AG04450 (cell line): ENCODE measurements at regions not wholly inside any gene's neighbourhood (a gene's known extent, or its start where the extent isn't known, plus 50 kb on each side); places are given as distances from the start of the nearest gene placed in this dataset.

Experiments
- CTCF ChIA-PET: fragments of 300-600, 350-600 bp; formaldehyde crosslinking; extraction: SDS; loops from one replicate; lab custom pipeline; 2022; ENCODE audit warnings: antibody characterized with exemption, inconsistent platforms; lab: Charles Lee
- POLR2A ChIA-PET: fragments of 350-600 bp; formaldehyde crosslinking; extraction: SDS; loops from one replicate; lab custom pipeline; 2021; ENCODE audit warnings: antibody characterized with exemption, inconsistent platforms; lab: Yijun Ruan, JAX
- DNase-seq: peaks from one replicate; pipeline ENCODE4 v3.0.0-alpha.2; 2011; ENCODE audit warnings: low read depth, low spot score
- H3K27ac ChIP-seq: one replicate; pipeline ENCODE4 v1.5.1; 2012; ENCODE audit warnings: low read depth, low read length, control low read depth
- H3K27me3 ChIP-seq: one replicate; pipeline ENCODE4 v1.6.0; 2012; ENCODE audit warnings: low read length; ENCODE audit not compliant: control insufficient read depth, insufficient read depth
- H3K4me3 ChIP-seq: 2 replicates; pipeline ENCODE4 v1.5.1; 2011; ENCODE audit warnings: mild to moderate bottlenecking, low read depth, low read length, control low read depth
- H3K9me3 ChIP-seq: 2 replicates; pipeline ENCODE4 v1.5.1; 2012; ENCODE audit warnings: low read length; ENCODE audit not compliant: control insufficient read depth, insufficient read depth
- CTCF ChIP-seq: IDR thresholded peaks from 2 replicates; pipeline ENCODE4 v1.5.1; 2011; ENCODE audit warnings: low read depth, low read length, control low read depth, inconsistent platforms

GRCh38 chr20:4534315-4534714 is 151.9 kb upstream of the PRNP start:
- H3K27ac ChIP-seq, result no peak overlapping the region
- no peak for TF ChIP-seq CTCF
- CTCF ChIA-PET, result no interaction called here
- no peak overlapping the region for H3K4me3 ChIP-seq
- H3K27me3 ChIP-seq, result no peaks in the 10 kb centered on the region
- DNase-seq, result no peak
- POLR2A ChIA-PET, result no interaction called here
- H3K9me3 ChIP-seq, result no peaks in the 10 kb centered on the region

GRCh38 chr20:4533368-4534133 is 152.7 kb upstream of the PRNP start:
- DNase-seq, result no peak
- no peaks in the 10 kb centered on the region for H3K27me3 ChIP-seq
- ChIA-PET CTCF (no interaction called here), POLR2A (interaction anchor here (0.8 kb wide), 1 partner anchor 27 kb away, joined by 3 read pairs; no protein-coding TSS in a partner anchor)
- H3K4me3 ChIP-seq, result no peak overlapping the region
- no peak overlapping the region for H3K27ac ChIP-seq
- no peaks in the 10 kb centered on the region for H3K9me3 ChIP-seq
- no peak for TF ChIP-seq CTCF

- no peak for DNase-seq
- ChIA-PET POLR2A (interaction anchor here (0.8 kb wide), 1 partner anchor 28 kb away, joined by 3 read pairs; no protein-coding TSS in a partner anchor), CTCF (no interaction called here)
- Histone ChIP-seq H3K9me3 (no peaks in the 10 kb centered on the region), H3K4me3 (no peak overlapping the region), H3K27me3 (no peaks in the 10 kb centered on the region), H3K27ac (no peak overlapping the region)
- TF ChIP-seq CTCF, result no peak
These were observed 153.5 kb upstream of the PRNP start for GRCh38 chr20:4532772-4533171.

- no peak overlapping the region for H3K27ac ChIP-seq
- CTCF ChIA-PET, result no interaction called here
- no peak for TF ChIP-seq CTCF
- no peak for DNase-seq
- POLR2A ChIA-PET, result no interaction called here
- no peaks in the 10 kb centered on the region for H3K27me3 ChIP-seq
- H3K4me3 ChIP-seq, result no peak overlapping the region
- no peaks in the 10 kb centered on the region; the same call in 1 of the 2 replicates for H3K9me3 ChIP-seq
These were observed 161.5 kb upstream of the PRNP start for GRCh38 chr20:4524792-4525191.

- TF ChIP-seq CTCF, result 0 out of 2 replicates have a peak, but pooled peaks have one; percentile 6
- ChIA-PET POLR2A (no interaction called here), CTCF (no interaction called here)
- no peaks in the 10 kb centered on the region; the same call in 1 of the 2 replicates for H3K9me3 ChIP-seq
- no peak overlapping the region for H3K4me3 ChIP-seq
- DNase-seq, result no peak
- no peaks in the 10 kb centered on the region for H3K27me3 ChIP-seq
- no peak overlapping the region for H3K27ac ChIP-seq
These were observed 161.9 kb upstream of the PRNP start for GRCh38 chr20:4524307-4524706.
